Renal pelvis (tissue), 1 donor: ENCODE measurements at regions not wholly inside any gene's neighbourhood (a gene's known extent, or its start where the extent isn't known, plus 50 kb on each side); places are given as distances from the start of the nearest gene placed in this dataset.

ENCODE experiments used
- DNase-seq: peaks from one replicate; pipeline ENCODE4 v3.0.0-alpha.2; 2013

- no peak for DNase-seq
Measured at GRCh38 chr7:73963252-73963822, 64.6 kb upstream of the ELN start.

- DNase-seq: no peak
Measured at GRCh38 chr7:73964786-73965185, 63.2 kb upstream of the ELN start.

- DNase-seq: no peak
Measured at GRCh38 chr7:73966062-73966940, 61.7 kb upstream of the ELN start.

DNA sequence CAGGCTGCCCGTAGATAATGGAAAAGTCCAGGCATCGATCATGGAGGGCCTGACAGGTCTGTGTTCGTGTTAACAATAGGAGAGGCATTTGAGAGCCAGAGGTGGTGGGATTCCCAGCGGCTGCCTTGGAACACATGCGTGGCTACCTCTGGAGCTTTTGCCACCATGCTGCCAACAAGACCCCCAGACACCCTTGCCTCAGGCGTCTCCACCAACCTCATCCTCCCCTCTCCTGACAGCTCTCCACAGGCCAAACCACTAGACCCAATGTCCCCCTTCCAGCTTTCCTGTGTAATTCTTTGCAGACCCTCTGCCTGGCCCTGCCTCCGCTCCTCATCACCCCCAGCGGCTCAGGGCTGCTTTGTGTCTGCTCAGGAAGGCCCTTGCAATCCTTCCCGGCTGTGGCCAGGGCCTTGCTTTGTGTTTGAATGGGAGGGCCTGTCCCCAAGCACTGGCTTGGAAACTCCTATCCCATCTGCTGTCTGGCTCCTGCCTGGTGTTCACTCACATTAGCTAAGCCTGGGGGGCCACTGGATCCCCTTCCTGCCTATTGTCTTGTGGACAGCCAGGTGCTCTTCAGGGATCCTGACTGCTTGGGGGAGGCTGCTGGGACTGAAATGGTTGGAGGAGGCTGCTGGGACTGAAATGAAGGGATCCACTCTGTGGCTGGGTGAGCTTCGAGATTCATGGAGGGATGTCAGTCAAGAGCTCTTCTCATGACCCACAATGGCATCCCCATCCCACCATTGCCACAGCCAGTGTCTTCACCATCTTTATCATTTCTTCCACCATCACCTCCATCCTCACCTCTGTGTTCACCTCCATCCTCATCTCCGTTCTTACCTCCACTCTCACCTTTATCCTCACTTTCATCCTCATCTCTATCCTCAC, 60.8 kb upstream of the ELN start:
- no peak for DNase-seq

- DNase-seq: no peak
Measured at GRCh38 chr7:73967832-73968290, 60.1 kb upstream of the ELN start.

DNA sequence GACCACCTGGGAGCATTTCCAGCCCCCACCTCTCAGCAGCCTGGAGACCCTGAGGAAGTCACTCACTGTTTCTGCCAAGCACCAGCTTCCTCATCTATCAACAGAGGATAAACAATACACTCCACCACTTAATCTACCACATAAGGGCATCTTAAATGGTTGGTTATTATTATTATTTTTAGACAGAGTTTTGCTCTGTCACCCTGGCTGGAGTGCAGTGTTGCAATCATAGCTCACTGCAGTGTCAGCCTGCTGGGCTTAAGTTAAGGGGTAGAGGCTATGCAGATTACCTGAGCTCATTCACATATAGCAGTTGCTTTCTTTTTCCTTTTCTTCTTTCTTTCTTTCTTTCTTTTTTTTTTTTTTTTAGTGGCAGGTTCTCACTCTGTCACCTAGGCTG, 59.5 kb upstream of the ELN start:
- DNase-seq: no peak

GRCh38 chr7:73969991-73970390, 58.0 kb upstream of the ELN start:
- DNase-seq: no peak

DNA sequence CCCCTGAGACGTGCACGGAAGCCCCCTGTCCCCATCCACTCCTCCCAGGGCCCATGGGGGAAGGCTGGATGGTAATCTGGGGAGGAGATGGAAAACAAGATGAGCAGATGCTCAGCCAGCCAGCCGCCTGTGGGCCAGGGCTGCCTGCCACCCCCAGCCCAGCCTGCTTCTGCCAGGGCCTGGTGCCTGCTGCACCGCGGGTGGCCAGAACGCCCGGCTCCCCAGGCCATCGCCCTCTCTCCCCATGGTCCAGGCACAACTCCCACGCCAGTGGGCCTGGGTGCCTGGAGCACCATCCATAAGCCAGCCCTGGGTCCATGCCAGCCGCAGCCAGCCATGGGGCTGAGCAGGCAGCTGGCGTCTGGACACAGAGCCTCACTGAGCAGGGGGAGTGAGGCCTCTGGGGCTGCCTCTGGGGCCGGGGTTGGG, 57.2 kb upstream of the ELN start:
- no peak for DNase-seq

DNA sequence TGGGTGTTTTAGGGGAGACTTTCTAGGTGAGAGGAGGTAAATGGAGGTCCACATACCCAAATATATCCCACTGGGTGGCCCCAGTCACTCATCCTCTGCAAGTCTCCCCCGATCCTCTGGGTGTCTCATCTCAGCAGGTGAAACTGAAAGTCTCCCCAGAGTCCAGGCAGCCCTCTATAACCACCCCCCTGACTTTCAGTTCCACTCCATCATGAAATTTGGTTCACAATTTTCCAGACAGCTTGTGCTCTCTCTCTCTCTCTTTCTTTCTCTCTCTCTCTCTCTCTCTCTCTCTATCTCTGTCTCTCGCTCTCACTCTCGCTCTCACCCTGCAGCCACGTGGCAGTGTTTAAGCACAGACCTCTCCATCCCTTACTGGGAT, 56.7 kb upstream of the ELN start:
- no peak for DNase-seq

- no peak for DNase-seq
Measured at GRCh38 chr7:73971704-73972341, 56.1 kb upstream of the ELN start.

DNA sequence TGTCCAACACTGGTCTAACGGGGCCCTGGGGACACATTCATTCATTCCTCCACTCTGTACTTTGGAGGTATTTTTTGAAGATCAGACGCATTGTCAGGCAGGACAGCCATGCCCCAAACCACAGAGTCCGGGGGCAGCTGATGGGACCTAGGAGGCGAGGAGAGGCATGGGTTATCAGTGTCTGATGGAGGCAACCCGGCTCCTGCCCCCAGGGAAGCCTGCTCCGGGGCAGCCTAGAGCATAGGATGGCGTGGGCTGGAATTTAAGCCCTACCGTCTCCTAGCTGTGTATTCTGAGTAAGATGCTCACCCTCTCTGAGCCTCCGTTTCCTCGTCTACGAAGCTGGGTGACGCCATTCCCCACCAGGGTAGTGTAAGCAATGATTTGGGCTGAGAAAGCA, 55.4 kb upstream of the ELN start:
- no peak for DNase-seq

DNA sequence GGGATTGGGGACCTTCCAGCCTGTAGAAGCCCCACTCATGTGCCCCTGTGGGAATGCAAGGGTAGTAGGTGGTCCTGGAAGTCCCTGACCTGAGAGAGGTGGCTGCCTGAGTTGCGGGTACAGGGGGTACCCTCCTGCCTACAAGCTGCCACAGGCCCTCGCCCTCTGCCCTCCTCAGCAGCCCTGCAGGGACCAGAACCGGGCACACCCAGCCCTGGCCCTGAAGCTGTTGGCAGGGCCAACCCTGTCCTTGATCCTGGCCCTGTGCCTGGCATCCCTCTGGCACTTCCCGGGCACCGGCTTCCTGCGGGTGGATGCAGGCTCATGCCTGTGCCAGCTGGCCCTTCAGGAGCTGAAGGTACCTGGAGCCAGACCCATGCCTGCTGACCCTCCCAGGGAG, 54.9 kb upstream of the ELN start:
- DNase-seq: no peak

GRCh38 chr7:73974101-73974947, 53.6 kb upstream of the ELN start:
- no peak for DNase-seq

DNA sequence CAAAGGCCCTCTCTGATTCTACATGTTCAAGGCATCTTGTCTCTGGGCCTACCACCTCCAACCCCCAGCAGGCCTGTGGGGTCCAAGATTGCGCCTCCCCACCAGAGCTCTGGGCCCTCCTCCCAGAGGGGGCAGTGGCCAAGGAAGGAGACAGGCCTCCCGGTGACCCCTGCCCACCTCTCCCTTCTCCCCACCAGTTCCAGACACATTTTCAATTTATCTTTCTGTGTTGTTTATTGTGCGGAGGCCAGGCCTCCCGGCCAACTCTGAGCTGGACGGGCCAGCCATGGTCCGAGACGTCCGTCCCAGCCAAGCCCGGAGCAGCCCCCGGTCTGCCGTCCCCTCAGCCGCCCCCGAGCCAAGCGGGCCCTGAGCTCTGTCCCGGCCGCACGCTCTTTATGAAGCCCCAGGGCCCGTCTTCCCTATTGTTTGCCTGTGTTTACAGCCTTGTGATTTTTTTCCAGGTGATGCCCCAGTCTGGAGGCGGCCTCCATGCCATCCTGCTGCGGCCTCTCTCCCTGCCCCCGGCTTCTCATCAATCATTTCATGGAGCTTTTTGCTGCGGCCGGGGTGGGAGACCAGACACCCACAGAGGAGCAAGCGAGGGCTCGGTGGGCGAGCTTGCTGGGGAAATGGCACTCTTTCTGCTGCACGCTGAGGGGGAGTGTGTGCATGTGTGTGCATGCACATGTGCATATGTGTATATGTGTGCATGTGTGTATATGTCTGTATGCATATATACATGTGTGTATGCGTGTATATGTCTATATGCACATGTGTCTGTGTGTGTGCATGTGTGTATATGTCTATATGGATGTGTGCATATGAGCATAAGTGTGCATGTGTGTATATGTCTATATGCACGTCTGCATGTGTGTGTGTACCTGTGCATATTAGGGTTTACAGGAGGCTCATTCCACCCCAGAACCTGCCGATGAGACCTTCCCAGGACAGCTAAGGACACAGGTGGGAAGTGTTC, 52.7 kb upstream of the ELN start:
- DNase-seq: no peak

DNA sequence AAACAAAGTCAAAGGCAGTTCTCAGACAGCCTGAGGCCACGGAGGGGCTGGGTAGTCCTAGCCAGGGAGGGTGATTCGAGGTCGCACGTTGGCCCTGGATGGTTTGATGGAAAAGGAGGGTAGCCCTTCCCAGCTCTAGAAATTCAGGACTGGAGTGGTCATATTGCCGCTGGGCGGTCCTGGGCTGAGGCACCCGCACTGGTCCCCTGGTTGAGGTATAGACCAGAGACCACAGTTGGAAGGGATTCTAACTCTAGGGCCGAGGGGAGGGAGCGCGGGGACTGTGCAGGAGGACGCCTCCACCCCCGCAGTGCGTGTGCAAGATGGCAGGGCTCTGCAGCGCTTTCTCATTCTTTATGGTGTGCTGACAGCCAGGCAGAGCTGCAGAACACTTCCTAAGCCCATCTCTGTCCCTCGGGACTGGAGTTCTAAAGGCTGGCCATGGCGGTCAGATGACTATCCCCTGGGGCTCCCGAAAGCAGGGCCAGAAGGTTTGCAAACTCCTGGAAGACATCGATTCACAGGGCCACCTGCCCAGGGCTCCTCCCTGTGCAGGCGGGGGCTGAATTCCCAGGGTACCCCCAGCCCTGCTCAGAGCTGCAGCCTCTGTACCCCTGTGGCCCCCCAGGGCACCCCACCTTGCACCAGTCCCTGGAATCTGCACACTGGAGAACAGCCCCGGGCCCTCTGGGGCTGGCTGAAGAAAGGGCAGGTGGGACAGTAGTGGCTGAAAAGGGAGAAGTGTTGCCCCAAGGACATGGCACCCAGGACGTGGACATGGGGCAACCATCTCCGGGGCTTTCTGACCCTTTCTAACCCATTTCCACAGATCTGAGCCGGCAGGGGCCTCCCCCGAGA, 51.0 kb upstream of the ELN start:
- peak; percentile 48 for DNase-seq

DNA sequence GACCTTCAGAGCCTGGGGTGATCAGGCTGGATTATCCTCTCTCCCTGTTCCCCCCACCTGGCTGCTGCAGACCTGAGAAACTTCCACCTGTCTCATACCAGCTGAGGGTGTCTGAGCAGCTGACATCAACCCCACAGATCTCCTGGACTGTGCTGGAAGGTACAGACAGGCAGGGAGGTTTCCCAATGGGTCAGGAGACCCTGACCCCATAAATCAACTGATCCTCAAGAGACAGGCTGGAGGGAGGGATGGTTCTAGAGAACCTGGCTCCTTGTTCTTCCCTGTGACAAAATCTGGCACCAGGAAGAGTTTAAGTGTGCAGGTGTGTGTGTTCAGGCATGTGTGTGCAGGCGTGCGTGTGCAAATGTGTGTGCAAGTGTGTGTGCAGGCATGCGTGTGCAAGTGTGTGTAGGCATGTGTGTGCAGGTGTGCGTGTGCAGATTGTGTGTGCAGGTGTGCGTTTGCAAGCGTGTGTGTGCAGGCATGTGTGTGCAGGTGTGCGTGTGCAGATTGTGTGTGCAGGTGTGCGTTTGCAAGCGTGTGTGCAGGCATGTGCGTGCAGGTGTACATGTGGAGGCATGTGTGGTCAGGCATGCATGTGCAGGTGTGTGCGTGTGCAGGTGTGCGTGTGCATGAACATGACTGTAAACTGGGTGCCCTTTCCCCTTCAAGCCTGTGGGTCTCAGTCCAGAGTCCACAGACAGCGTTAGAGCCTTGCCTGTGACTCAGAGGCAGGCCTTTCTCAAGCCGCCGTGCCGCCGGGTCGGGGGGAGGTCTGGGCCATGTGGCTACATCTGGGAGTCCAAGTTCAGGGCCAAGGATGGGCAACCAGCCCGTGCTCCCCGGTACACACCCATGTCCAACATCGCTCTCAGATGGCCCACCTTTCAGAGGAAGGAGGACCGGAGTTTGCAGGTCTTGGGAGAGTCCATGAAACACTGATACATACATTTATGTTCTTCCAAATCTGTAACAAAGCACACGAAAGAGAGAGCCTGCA, 50.1 kb upstream of the ELN start:
- no peak for DNase-seq
